ENCODE measurements at regions not wholly inside any gene's neighbourhood (a gene's known extent, or its start where the extent isn't known, plus 50 kb on each side); places are given as distances from the start of the nearest gene placed in this dataset.
"Not testable (repeated sequence)": the region's sequence is repeated elsewhere in the genome, so short reads cannot be mapped to it uniquely, and the experiment has no call there.

- no peak for DNase-seq (ENCODE audit: low spot score)
These were observed 400.8 kb downstream of the REEP3 start for GRCh38 chr10:63921908-63922467.

DNA sequence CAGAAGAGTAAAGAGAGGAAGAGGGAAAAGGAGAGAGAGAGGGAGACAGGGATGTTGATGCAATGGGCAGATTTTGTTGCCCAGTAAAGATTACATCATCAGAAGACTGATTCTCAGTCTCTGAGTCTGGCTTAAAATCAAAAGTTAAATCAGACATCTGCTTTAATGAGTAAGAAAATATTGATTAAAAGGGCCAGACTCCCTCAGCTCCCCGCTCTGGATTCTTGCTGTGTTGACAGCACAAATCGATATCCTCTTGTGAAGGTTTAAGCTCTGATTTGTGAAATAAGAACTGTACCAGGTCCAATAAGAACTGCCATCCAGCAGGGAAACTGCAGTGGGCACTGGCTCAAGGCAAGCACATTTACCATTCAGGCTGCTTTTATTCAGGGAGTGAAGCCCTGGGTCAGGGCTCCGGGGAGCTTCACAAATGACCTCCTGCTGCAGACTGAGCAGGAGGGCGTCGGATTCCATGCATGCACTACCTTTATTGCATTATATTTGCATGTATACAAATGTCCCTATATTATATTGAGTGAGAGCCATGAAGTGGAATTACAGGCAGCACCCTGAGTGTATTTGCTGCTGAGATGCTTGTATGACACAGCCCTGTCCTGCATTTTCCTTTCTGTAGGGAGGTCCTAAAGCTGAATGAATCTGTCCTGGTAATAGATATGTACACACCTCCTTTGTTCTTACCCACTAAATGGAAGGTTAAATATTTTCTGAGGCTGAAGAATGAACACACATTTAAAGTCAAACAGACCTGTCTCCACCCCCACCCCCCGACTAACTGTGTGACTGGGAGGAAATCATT, 401.5 kb downstream of the REEP3 start:
- no peak for DNase-seq (ENCODE audit: low spot score)

GRCh38 chr10:63929831-63930467, 408.7 kb downstream of the REEP3 start:
- DNase-seq (ENCODE audit: low spot score): peak; percentile 5

DNA sequence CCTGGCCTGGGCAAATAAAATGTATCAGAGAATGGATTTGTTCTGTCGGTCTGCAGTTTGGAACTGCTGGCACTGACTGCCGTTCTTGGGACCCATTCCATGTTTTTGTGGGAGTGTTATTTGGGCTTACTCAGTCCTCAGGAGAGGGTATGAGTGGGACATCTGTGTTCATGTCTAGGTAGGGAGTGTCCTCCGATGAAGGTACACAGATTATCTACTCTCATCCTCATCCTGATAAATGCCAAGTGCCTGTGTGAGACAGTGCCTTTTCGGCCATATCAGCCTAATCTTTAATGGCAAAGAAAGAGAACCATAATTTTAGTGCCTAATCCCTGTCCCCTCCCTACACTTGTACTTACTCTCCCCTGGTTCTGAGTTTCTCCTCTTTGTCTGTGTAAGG, 409.4 kb downstream of the REEP3 start:
- no peak for DNase-seq (ENCODE audit: low spot score)

DNA sequence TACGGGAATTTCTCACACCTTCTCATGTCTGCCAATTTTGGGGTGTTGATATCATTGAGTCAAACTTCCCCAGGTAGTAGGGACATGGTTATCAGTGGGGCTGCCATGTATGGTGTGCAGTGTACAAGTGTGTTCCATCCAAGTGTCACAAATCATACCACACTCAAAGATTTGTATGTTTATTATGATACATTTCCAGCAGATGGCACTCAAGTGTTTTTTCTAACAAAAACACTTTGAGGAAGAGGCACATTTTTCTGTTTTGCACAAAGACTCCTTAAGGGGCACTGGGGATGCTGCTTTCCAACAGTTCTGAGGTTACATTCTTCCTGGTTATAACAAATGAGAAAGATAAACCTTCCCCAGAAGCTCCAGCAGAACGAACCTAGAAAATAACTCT, 414.5 kb downstream of the REEP3 start:
- no peak for DNase-seq (ENCODE audit: low spot score)

DNA sequence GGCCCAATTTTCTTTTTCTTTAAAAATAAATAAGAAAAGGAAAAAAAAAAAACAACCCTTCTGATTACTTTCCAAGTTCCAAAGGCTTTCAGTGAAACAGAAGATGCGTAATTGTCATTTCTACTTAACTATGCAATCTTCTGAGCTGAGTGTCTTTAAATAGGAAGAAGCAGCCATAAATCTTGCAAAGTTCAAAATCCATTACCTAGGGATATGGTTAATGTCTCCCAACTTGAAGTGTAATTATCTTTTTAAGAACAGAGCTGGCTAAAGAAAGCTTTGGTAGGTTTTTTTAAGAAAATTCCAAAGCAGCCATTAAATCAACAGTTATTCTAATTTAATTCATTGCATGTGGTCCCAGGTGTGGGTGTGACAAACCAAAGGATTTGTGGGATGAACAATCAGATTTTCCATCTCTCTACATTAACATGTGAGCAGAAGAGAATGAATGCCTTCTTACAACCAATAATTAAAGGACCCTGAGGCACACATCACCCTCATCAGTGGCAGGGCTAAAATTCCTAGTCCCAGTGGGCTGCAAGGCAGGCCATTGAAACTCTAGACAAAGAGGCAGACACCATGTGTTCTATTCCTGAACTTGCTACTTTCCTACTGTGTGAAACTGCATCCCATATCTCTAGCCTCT, 419.2 kb downstream of the REEP3 start:
- DNase-seq (ENCODE audit: low spot score): no peak

GRCh38 chr10:63964406-63964805, 443.2 kb downstream of the REEP3 start:
- DNase-seq (ENCODE audit: low spot score): no peak

DNA sequence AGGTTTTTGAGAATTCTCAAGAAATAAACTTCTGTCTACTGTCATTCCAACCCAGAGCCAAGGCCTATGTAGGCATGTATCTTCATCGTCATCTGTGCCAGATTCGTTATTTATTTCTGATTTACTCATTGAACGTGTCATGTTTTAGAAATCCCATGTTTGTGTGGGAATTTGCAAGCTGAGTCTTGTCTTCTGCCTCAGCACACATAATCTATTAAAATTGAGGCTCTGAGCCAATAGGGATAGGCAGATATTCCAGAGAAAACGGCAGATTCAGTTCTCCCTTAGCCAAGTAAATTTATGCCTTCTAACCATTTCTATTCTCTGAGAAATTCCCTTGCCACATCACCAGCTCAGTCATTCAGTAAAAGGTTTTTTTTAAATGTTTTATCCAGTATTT, 444.6 kb downstream of the REEP3 start:
- DNase-seq (ENCODE audit: low spot score): no peak

- no peak for DNase-seq (ENCODE audit: low spot score)
These were observed 452.0 kb downstream of the REEP3 start for GRCh38 chr10:63972949-63973827.

- peak; percentile 46 for DNase-seq (ENCODE audit: low spot score)
These were observed 455.3 kb downstream of the REEP3 start for GRCh38 chr10:63976538-63976937.

DNA sequence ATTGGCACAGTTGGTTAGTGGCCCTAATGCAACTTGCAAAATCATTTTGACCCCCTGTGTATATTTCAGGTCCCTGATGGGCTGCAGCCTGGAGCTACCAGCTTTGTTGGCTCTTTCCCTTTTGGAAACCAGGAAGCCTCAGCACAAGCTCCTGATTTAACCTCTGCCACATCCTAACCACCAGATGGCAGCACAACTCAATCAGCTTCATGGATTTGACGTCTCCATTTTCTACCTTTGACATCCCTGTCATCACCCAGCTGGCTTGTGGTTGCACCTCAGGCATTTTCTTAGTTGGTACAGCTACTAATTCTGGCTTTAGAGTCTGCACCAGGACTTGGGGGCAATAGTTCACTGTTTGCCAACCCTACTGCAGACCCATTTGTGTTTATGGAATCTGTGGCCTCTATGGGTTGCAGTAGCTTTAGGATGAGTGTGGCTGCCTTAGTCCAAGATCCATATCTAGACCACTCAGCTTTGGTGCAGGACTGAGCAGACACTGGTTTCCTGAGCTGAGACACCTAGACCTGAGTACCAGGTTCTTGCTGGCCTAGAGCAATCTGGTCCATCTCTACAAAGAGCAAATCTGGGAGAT, 456.2 kb downstream of the REEP3 start:
- peak; percentile 39 for DNase-seq (ENCODE audit: low spot score)

GRCh38 chr10:63980870-63981269, 459.7 kb downstream of the REEP3 start:
- DNase-seq (ENCODE audit: low spot score): not testable (repeated sequence)

- DNase-seq (ENCODE audit: low spot score): not testable (repeated sequence)
These were observed 462.9 kb downstream of the REEP3 start for GRCh38 chr10:63984061-63984460.

- DNase-seq (ENCODE audit: low spot score): no peak
These were observed 465.3 kb downstream of the REEP3 start for GRCh38 chr10:63986536-63986935.

DNA sequence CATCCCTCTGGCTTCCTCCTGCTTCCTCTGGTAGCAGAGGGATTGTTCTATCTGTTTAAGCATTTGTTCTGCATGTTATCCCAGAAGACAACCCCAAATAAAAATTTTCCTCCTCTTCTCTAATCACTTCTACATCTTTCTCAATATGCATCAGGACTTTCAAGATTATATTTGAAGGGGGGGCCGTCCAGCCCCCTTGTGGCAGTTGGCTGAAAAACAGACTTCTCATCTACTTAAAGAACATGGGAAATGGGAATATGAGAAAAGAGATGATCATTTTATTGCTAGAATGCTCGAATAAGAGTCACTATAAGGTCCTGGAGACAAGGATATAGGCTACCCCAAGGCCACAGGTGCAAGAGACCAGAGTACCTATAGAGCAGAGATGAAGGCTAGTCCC, 466.0 kb downstream of the REEP3 start:
- no peak for DNase-seq (ENCODE audit: low spot score)

GRCh38 chr10:63994371-63994770, 473.2 kb downstream of the REEP3 start:
- DNase-seq (ENCODE audit: low spot score): no peak

DNA sequence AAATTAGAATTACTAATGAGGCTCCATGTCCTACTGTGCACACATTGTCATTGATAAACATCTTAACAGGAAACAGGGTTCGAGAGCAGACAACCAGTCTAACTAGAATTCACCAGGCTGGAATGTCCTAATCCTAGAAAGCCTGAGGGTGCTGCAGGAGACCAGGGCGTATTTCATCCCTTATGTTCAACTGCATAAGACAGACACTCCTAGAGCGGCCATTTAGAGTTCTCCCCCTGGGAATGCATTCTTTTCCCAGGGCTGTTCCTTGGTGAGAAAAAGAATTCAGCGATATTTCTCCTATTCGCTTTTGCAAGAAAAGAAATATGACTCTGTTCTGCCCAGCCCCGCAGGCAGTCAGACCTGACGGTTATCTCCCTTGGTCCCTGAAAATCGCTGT, 486.0 kb downstream of the REEP3 start:
- no peak for DNase-seq (ENCODE audit: low spot score)

DNA sequence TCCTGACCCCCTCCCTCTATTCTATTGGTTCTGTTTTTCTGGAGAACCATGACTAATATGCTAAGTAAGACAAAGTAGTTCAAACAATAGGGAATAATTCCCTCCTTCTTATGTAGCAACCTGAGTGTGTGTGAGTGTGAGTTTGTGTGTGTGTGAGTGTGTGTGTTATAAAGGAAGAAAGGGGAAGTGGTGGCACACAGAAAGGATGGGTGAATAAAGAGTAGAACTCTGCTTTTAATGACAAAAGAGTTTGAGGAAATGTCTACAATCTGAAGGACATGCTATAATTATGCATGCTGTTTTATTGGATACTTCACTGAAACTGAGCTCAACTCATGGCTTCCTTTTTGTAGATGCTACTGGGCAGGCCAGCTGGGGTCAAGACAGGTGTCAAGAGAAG, 489.5 kb downstream of the REEP3 start:
- DNase-seq (ENCODE audit: low spot score): no peak

DNA sequence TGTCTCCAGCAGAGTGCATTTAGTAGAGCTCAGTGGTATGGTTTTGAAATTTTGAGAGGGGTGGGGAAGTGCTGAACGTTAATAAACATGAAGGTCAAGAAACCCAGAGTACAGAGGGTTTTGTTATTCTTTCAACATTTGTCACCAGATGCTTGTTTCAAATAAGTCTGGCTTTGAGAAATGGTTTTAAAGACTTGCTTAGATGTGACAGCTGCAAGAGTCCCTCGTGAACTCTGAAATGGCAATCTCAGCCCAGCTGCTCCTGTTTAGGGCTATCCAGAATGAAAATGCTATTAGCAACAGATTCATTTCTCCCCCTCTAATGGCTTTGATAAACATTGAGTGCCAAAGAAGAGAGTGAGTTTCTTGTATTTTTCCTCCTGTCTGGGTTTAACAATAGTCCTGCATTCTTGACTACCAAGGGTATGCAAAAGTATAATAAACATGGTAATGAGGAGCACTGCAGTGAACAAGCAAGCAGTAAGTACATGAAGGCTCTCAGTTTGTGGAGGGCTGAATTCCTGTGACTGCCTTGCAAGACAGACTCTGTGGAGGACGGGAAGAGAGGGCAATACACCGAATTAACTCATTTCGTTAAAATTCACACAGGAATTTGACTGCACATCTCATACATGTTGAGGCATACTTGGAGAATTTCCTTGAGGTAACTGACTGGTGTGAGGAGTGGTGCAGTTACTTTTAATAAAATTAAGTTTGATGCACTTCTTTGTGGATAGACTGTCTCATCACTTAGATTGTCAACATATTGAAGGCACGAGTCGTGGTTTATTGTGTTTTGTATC, 490.9 kb downstream of the REEP3 start:
- DNase-seq (ENCODE audit: low spot score): no peak

DNA sequence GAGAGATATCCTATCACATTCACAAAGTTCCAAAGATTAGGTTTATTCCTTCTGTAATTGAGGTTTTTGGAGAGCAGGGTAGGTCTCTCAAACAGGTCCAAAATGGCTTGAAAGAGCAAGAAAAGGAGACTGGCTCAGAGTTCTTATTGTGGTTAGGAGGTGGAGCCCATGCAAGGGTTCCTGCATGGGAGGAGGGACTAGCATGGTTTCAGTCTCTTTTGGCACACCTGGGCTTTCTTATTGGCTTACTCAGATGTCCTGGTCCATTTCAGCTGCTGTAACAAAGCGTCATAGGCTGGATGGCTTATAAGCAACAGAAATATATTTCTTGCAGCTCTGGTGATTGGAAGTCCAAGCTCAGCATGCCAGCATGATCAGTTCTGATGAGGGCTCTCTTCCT, 493.1 kb downstream of the REEP3 start:
- DNase-seq (ENCODE audit: low spot score): no peak
